H1 (cell line): ENCODE measurements at regions not wholly inside any gene's neighbourhood (a gene's known extent, or its start where the extent isn't known, plus 50 kb on each side); places are given as distances from the start of the nearest gene placed in this dataset.

Source experiments
- CTCF ChIA-PET: fragments of 300-600 bp; sonication (Branson Sonifier 250); formaldehyde crosslinking; loops from one replicate; lab custom pipeline; 2021; ENCODE audit not compliant: partially characterized antibody; lab: Charles Lee
- POLR2A ChIA-PET: fragments of 300-600 bp; sonication (Branson Sonifier 250); formaldehyde crosslinking; loops from one replicate; lab custom pipeline; 2021; ENCODE audit warnings: inconsistent platforms; ENCODE audit not compliant: partially characterized antibody; lab: Charles Lee
- DNase-seq, 2 experiments: peaks; one replicate each; pipeline versions ENCODE4 v3.0.0 to v3.0.0-alpha.2; 2010 to 2022; ENCODE audit warnings: low spot score in 2 of 2, low read depth in 1 of 2, mixed read lengths in 1 of 2
- FAIRE-seq: peaks from 2 replicates; lab custom pipeline; 2011; peaks lifted over from hg19 to GRCh38; lab: Jason Lieb, UNC
- H2AFZ ChIP-seq: 2 replicates; pipeline ENCODE4 v1.8.1; 2012; ENCODE audit warnings: low read length, inconsistent platforms
- H2AK5ac ChIP-seq: 2 replicates; pipeline ENCODE4 v1.6.1; 2013; ENCODE audit warnings: low read depth, low read length
- H2BK120ac ChIP-seq: replicated peaks from 2 replicates; pipeline ENCODE3; 2013; ENCODE audit warnings: low read depth, low read length, inconsistent platforms
- H2BK12ac ChIP-seq: 2 replicates; pipeline ENCODE4 v1.6.1; 2013; ENCODE audit warnings: low read depth, low read length
- H2BK15ac ChIP-seq: 2 replicates; pipeline ENCODE4 v1.6.1; 2013; ENCODE audit warnings: low read length
- H2BK20ac ChIP-seq: 2 replicates; pipeline ENCODE4 v1.6.1; 2013; ENCODE audit warnings: low read length
- H2BK5ac ChIP-seq: 2 replicates; pipeline ENCODE4 v1.6.1; 2013; ENCODE audit warnings: low read depth, low read length
- H3K14ac ChIP-seq: 2 replicates; pipeline ENCODE4 v1.6.1; 2013; ENCODE audit warnings: inconsistent platforms; ENCODE audit not compliant: insufficient read length
- H3K18ac ChIP-seq: 2 replicates; pipeline ENCODE4 v1.6.1; 2013; ENCODE audit warnings: low read length; ENCODE audit errors: extremely low read depth
- H3K23ac ChIP-seq: 2 replicates; pipeline ENCODE4 v1.6.1; 2013; ENCODE audit warnings: inconsistent platforms; ENCODE audit not compliant: insufficient read length
- H3K23me2 ChIP-seq: 2 replicates; pipeline ENCODE4 v1.6.1; 2013; ENCODE audit warnings: low read depth, low read length
- H3K27ac ChIP-seq: 2 replicates; pipeline ENCODE4 v1.6.1; 2011; ENCODE audit warnings: low read depth, low read length, inconsistent platforms
- H3K27me3 ChIP-seq, 4 experiments: replicated peaks in 1 of 4; 1 replicate in 1 of 4; 2 replicates in 3 of 4; pipeline versions ENCODE4 v1.6.1 to v1.8.1; 2011 to 2013; ENCODE audit warnings: low read length in 3 of 4, mild to moderate bottlenecking in 3 of 4, inconsistent platforms in 2 of 4, mixed read lengths in 2 of 4, moderate library complexity in 1 of 4; ENCODE audit not compliant: control insufficient read depth in 3 of 4, insufficient read depth in 3 of 4; ENCODE audit errors: extremely low read depth in 1 of 4
- H3K36me3 ChIP-seq, 4 experiments: 2 replicates each; pipeline versions ENCODE4 v1.6.1 to v1.8.1; 2011 to 2013; ENCODE audit warnings: mild to moderate bottlenecking in 4 of 4, low read length in 3 of 4, moderate library complexity in 2 of 4, control low read depth in 1 of 4, inconsistent platforms in 1 of 4; ENCODE audit not compliant: insufficient read depth in 4 of 4, control insufficient read depth in 2 of 4
- H3K4ac ChIP-seq: replicated peaks from 2 replicates; pipeline ENCODE3; 2013; ENCODE audit warnings: low read length, low read depth, mixed read lengths, inconsistent platforms; ENCODE audit not compliant: insufficient read length
- H3K4me1 ChIP-seq, 4 experiments: replicated peaks in 1 of 4; 1 replicate in 1 of 4; 2 replicates in 3 of 4; pipeline versions ENCODE4 v1.6.1 to v1.8.1; 2011 to 2013; ENCODE audit warnings: low read length in 3 of 4, inconsistent platforms in 2 of 4, mixed read lengths in 1 of 4; ENCODE audit not compliant: insufficient read depth in 4 of 4, control insufficient read depth in 3 of 4
- H3K4me2 ChIP-seq, 2 experiments: 2 replicates each; pipeline versions ENCODE4 v1.6.1 to v1.8.1; 2011 to 2013; ENCODE audit warnings: low read depth in 2 of 2, low read length in 2 of 2, control low read depth in 1 of 2, inconsistent platforms in 1 of 2, mild to moderate bottlenecking in 1 of 2; ENCODE audit not compliant: insufficient read depth in 1 of 2
- H3K4me3 ChIP-seq, 4 experiments: fragments of 200-600, 300-600 bp in 1 of 4; sonication (generic), shearing (Covaris generic), sonication (Bioruptor Twin) in 1 of 4; 2 replicates each; pipeline versions ENCODE4 v1.5.1 to v1.8.1; 2011 to 2016; ENCODE audit warnings: low read length in 4 of 4, low read depth in 3 of 4, control low read depth in 2 of 4, inconsistent platforms in 2 of 4, mild to moderate bottlenecking in 2 of 4, mixed read lengths in 1 of 4, moderate library complexity in 1 of 4; ENCODE audit not compliant: insufficient read depth in 2 of 4; ENCODE audit errors: extremely low read depth in 1 of 4
- H3K56ac ChIP-seq: replicated peaks from 2 replicates; pipeline ENCODE3; 2013; ENCODE audit warnings: low read depth, mild to moderate bottlenecking, mixed read lengths, low read length, inconsistent platforms; ENCODE audit not compliant: insufficient read length
- H3K79me1 ChIP-seq: 2 replicates; pipeline ENCODE4 v1.6.1; 2013; ENCODE audit warnings: low read depth, low read length, control low read depth
- H3K79me2 ChIP-seq, 2 experiments: 2 replicates each; pipeline versions ENCODE4 v1.6.1 to v1.8.1; 2012 to 2013; ENCODE audit warnings: low read length in 2 of 2, mild to moderate bottlenecking in 2 of 2, inconsistent platforms in 1 of 2; ENCODE audit not compliant: insufficient read depth in 2 of 2, control insufficient read depth in 1 of 2
- H3K9ac ChIP-seq, 4 experiments: replicated peaks in 1 of 4; 1 replicate in 1 of 4; 2 replicates in 3 of 4; pipeline versions ENCODE4 v1.6.1 to v1.8.1; 2011 to 2013; ENCODE audit warnings: low read depth in 3 of 4, low read length in 3 of 4, control low read depth in 2 of 4, mild to moderate bottlenecking in 2 of 4, moderate library complexity in 2 of 4, inconsistent platforms in 1 of 4; ENCODE audit errors: extremely low read depth in 1 of 4
- H3K9me3 ChIP-seq, 2 experiments: 2 replicates each; pipeline versions ENCODE4 v1.6.1 to v1.8.1; 2012 to 2013; ENCODE audit warnings: mild to moderate bottlenecking in 2 of 2, moderate library complexity in 2 of 2, control low read depth in 1 of 2, inconsistent platforms in 1 of 2, low read depth in 1 of 2, low read length in 1 of 2, mixed read lengths in 1 of 2; ENCODE audit not compliant: insufficient read depth in 2 of 2
- H4K20me1 ChIP-seq, 2 experiments: replicated peaks in 1 of 2; 2 replicates each; pipeline versions ENCODE3 to v1.8.1; 2011 to 2013; ENCODE audit warnings: inconsistent platforms in 2 of 2, low read length in 2 of 2, mild to moderate bottlenecking in 1 of 2; ENCODE audit not compliant: insufficient read depth in 2 of 2, control insufficient read depth in 1 of 2
- H4K5ac ChIP-seq: 2 replicates; pipeline ENCODE4 v1.6.1; 2013; ENCODE audit warnings: low read length, low read depth, mixed read lengths, inconsistent platforms; ENCODE audit not compliant: insufficient read length
- H4K8ac ChIP-seq: 2 replicates; pipeline ENCODE4 v1.8.0; 2013; ENCODE audit warnings: mild to moderate bottlenecking, moderate library complexity, low read length, inconsistent platforms; ENCODE audit not compliant: insufficient read depth; ENCODE audit errors: extremely low read depth
- H4K91ac ChIP-seq: replicated peaks from 2 replicates; pipeline ENCODE3; 2013; ENCODE audit warnings: low read length, mixed read lengths, inconsistent platforms; ENCODE audit not compliant: insufficient read length
- ASH2L ChIP-seq: fragments of 200-600, 300-600 bp; sonication (generic); IDR thresholded peaks from one replicate; pipeline ENCODE4 v1.7.1; 2017; ENCODE audit warnings: low read length
- ATF3 ChIP-seq: IDR thresholded peaks from 2 replicates; pipeline ENCODE4 v1.6.1; 2011; ENCODE audit warnings: low read depth, mild to moderate bottlenecking, low read length; ENCODE audit not compliant: insufficient read depth
- E2F6 ChIP-seq: IDR thresholded peaks from 2 replicates; pipeline ENCODE4 v1.6.1; 2012; ENCODE audit warnings: inconsistent platforms
- KDM4A ChIP-seq: IDR thresholded peaks from one replicate; pipeline ENCODE4 v1.7.1; 2012; ENCODE audit warnings: low read depth, mild to moderate bottlenecking, moderate library complexity, low read length, inconsistent platforms; ENCODE audit not compliant: severe bottlenecking
- POLR2AphosphoS5 ChIP-seq: IDR thresholded peaks from 2 replicates; pipeline ENCODE4 v1.6.1; 2011; ENCODE audit warnings: low read depth, low read length
- SP1 ChIP-seq: IDR thresholded peaks from 2 replicates; pipeline ENCODE4 v1.6.1; 2011; ENCODE audit warnings: low read depth, low read length
- TAF1 ChIP-seq: IDR thresholded peaks from 2 replicates; pipeline ENCODE4 v1.6.1; 2011; ENCODE audit warnings: mild to moderate bottlenecking, low read depth, low read length
- TCF12 ChIP-seq: IDR thresholded peaks from 2 replicates; pipeline ENCODE4 v1.6.1; 2011; ENCODE audit warnings: low read depth, mild to moderate bottlenecking, low read length
- USF2 ChIP-seq: IDR thresholded peaks from 2 replicates; pipeline ENCODE4 v1.6.1; 2011; ENCODE audit warnings: low read length, improper control_type of control experiment
- WGBS, 2 experiments: shearing (Covaris generic) in 1 of 2; methylation state at CpG; one replicate each; pipeline versions ENCODE4 v1.1.6 to v1.1.7; 2013 to 2015; ENCODE audit warnings: low lambda C conversion rate in 2 of 2, mixed read lengths in 2 of 2, inconsistent platforms in 1 of 2, low coverage in 1 of 2, missing lambda C conversion rate in 1 of 2; ENCODE audit not compliant: insufficient replicate concordance in 2 of 2, insufficient coverage in 1 of 2, insufficient read length in 1 of 2; ENCODE audit errors: extremely low coverage in 1 of 2, missing lambda C conversion rate in 1 of 2; 5-methylcytosine and 5-hydroxymethylcytosine counted together

- Histone ChIP-seq H3K23ac (no peak overlapping the region), H2BK120ac (no peak overlapping the region), H3K14ac (no peak overlapping the region), H2BK20ac (0 out of 2 replicates have a peak overlapping the region, but pooled peaks have one; percentile 61), H3K36me3 (no peaks in the 10 kb centered on the region), H2BK5ac (no peak overlapping the region), H4K8ac (no peak overlapping the region), H3K4me3 (no peak overlapping the region), H4K5ac (no peak overlapping the region), H3K79me2 (no peaks in the 10 kb centered on the region), H3K4me2 (no peak overlapping the region), H4K91ac (no peak overlapping the region), H3K9ac (no peak overlapping the region), H2AFZ (no peak overlapping the region), H3K4me1 (no peaks in the 10 kb centered on the region), H2BK12ac (no peak overlapping the region), H3K9me3 (peaks cover 0 to 3% of the 10 kb centered on the region in 2 experiments; a peak in 1 of 4 replicates), H3K18ac (no peak overlapping the region), H3K56ac (no peak overlapping the region), H2AK5ac (no peak overlapping the region), H4K20me1 (no peaks in the 10 kb centered on the region), H3K4ac (no peak overlapping the region), H3K27me3 (no peaks in the 10 kb centered on the region), H2BK15ac (0 out of 2 replicates have a peak overlapping the region, but pooled peaks have one; percentile 72), H3K79me1 (no peaks in the 10 kb centered on the region; the same call in 1 of the 2 replicates), H3K27ac (no peak overlapping the region), H3K23me2 (no peaks in the 10 kb centered on the region)
- TF ChIP-seq ATF3 (no peak), SP1 (no peak), TAF1 (no peak), TCF12 (no peak), E2F6 (no peak), KDM4A (no peak), POLR2AphosphoS5 (no peak), USF2 (no peak), ASH2L (no peak)
- 81% methylated on average over 5 of the region's 5 CpGs; no CpG with 5 or more reads in 1 of the 2 experiments for WGBS, 2 experiments
- ChIA-PET CTCF (no interaction called here), POLR2A (no interaction called here)
- DNase-seq (no peak), FAIRE-seq (no peak)
Observed at GRCh38 chr16:86207350-86207749, 303.0 kb upstream of the FOXF1 start.
